ENCODE measurements at regions not wholly inside any gene's neighbourhood (a gene's known extent, or its start where the extent isn't known, plus 50 kb on each side); places are given as distances from the start of the nearest gene placed in this dataset.

DNA sequence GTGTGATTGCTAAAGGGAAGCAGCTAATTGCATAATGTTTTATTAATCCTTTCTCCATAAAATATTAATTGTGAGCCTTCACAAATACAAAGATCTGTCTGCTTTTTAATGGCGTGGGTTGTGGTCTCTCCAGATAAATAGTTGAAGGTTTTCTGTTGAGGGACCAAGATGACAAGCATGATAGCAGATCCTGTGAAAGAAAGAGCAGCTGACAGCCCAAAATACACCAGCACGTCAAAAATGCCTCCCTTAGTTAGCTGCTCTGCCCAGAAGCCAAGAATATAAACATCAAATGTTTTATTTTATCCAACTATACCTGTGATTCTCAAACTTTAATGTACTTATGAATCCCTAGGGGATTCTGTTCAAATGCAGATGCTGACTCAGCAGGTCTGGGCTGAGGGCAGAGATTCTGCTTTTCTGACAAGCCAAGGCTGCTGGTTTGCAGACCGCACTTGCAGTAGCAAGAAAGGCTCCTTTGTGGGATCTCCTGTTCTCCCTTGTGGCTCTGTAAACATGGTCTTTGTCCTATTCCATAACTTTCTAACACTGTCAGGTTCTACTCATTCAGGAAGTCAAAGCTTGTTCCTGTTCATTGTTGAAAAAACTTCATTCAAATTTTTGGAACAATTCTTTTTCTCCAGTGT, 119.1 kb upstream of the SLC25A36 start:
- TF ChIP-seq POLR2A (IDR thresholded peaks at IDR 0.05; ENCODE audit: extremely low read depth, insufficient read length) (no peak), MYC (IDR thresholded peaks at IDR 0.05; ENCODE audit: low read depth, low read length) (no peak)
- TF ChIP-seq, protein P1, sequence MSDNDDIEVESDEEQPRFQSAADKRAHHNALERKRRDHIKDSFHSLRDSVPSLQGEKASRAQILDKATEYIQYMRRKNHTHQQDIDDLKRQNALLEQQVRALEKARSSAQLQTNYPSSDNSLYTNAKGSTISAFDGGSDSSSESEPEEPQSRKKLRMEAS (IDR thresholded peaks at IDR 0.05; ENCODE audit: low read depth, low read length), result no peak
- TF ChIP-seq, protein P2, sequence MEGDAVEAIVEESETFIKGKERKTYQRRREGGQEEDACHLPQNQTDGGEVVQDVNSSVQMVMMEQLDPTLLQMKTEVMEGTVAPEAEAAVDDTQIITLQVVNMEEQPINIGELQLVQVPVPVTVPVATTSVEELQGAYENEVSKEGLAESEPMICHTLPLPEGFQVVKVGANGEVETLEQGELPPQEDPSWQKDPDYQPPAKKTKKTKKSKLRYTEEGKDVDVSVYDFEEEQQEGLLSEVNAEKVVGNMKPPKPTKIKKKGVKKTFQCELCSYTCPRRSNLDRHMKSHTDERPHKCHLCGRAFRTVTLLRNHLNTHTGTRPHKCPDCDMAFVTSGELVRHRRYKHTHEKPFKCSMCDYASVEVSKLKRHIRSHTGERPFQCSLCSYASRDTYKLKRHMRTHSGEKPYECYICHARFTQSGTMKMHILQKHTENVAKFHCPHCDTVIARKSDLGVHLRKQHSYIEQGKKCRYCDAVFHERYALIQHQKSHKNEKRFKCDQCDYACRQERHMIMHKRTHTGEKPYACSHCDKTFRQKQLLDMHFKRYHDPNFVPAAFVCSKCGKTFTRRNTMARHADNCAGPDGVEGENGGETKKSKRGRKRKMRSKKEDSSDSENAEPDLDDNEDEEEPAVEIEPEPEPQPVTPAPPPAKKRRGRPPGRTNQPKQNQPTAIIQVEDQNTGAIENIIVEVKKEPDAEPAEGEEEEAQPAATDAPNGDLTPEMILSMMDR (IDR thresholded peaks at IDR 0.05; ENCODE audit: low read depth, low read length), result no peak
- H3K4me3 ChIP-seq (ENCODE audit: low read depth, low read length), result no peak overlapping the region
- peak; percentile 4 for DNase-seq (ENCODE audit: low read depth)

DNA sequence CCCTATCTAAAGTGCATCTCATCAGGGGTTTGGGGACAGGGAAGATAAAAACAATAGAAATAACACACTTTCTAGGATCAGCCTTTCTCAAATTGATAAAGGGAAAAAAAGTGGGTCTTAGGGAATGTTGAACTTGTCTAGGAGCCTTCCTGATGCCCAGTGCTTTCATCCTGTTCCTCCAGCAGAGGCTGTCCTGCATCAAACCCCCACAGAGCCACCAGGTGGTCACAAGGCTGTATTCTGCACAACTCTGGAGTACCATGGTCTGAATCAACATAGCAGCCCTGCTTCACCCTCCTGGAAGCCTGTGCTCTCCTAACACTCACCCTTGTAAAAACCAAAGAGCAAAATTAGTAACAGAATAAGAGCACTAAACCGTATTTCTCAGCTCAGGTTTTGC, 118.5 kb upstream of the SLC25A36 start:
- no peak overlapping the region for H3K4me3 ChIP-seq (ENCODE audit: low read depth, low read length)
- DNase-seq (ENCODE audit: low read depth), result no peak
- TF ChIP-seq MYC (IDR thresholded peaks at IDR 0.05; ENCODE audit: low read depth, low read length) (no peak), POLR2A (IDR thresholded peaks at IDR 0.05; ENCODE audit: extremely low read depth, insufficient read length) (no peak)

- no peak for DNase-seq (ENCODE audit: low read depth)
- H3K4me3 ChIP-seq (ENCODE audit: low read depth, low read length), result no peak overlapping the region
- TF ChIP-seq, protein P2 (IDR thresholded peaks at IDR 0.05; ENCODE audit: low read depth, low read length), result no peak
- no peak for TF ChIP-seq MYC (IDR thresholded peaks at IDR 0.05; ENCODE audit: low read depth, low read length)
- TF ChIP-seq POLR2A (IDR thresholded peaks at IDR 0.05; ENCODE audit: extremely low read depth, insufficient read length), result no peak
- TF ChIP-seq, protein P1 (IDR thresholded peaks at IDR 0.05; ENCODE audit: low read depth, low read length), result no peak
These were observed 113.7 kb upstream of the SLC25A36 start for GRCh38 chr3:140827894-140828293.

- H3K4me3 ChIP-seq (ENCODE audit: low read depth, low read length), result no peak overlapping the region
- DNase-seq (ENCODE audit: low read depth), result no peak
- TF ChIP-seq, protein P2 (IDR thresholded peaks at IDR 0.05; ENCODE audit: low read depth, low read length), result no peak
- TF ChIP-seq MYC (IDR thresholded peaks at IDR 0.05; ENCODE audit: low read depth, low read length), result no peak
- no peak for TF ChIP-seq POLR2A (IDR thresholded peaks at IDR 0.05; ENCODE audit: extremely low read depth, insufficient read length)
- TF ChIP-seq, protein P1 (IDR thresholded peaks at IDR 0.05; ENCODE audit: low read depth, low read length), result no peak
These were observed 113.1 kb upstream of the SLC25A36 start for GRCh38 chr3:140828585-140828984.

DNA sequence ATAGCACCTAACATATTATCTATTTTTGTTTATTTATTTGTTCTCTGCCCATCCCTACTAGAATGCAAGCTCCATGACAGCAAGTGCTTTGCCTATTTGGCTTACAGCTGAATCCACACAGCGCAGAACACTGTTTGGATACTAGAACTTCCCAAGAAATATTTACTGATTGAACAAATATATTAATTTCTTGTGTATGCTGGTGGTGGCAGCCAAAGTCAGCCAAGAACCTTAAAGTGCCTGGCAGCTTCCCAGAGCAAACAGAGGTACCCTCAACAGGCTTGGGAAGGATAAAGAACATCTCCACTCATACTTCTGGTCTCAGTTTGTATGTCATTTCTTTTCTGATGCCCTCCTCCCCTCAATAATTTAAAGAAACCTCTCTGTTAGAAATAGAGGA, 111.8 kb upstream of the SLC25A36 start:
- no peak for TF ChIP-seq POLR2A (IDR thresholded peaks at IDR 0.05; ENCODE audit: extremely low read depth, insufficient read length)
- TF ChIP-seq, protein P1 (IDR thresholded peaks at IDR 0.05; ENCODE audit: low read depth, low read length), result no peak
- no peak for TF ChIP-seq MYC (IDR thresholded peaks at IDR 0.05; ENCODE audit: low read depth, low read length)
- TF ChIP-seq, protein P2 (IDR thresholded peaks at IDR 0.05; ENCODE audit: low read depth, low read length), result no peak
- DNase-seq (ENCODE audit: low read depth), result no peak
- no peak overlapping the region for H3K4me3 ChIP-seq (ENCODE audit: low read depth, low read length)

GRCh38 chr3:140830391-140830790, 111.2 kb upstream of the SLC25A36 start:
- TF ChIP-seq, protein P2 (IDR thresholded peaks at IDR 0.05; ENCODE audit: low read depth, low read length), result no peak
- DNase-seq (ENCODE audit: low read depth), result no peak
- no peak overlapping the region for H3K4me3 ChIP-seq (ENCODE audit: low read depth, low read length)
